HepG2 (cell line): ENCODE measurements at regions not wholly inside any gene's neighbourhood (a gene's known extent, or its start where the extent isn't known, plus 50 kb on each side); places are given as distances from the start of the nearest gene placed in this dataset.

Source experiments
- ATAC-seq: fragments of 200-7000 bp; cut with Tn5 transposase; 3 replicates; pipeline ENCODE4 v1.9.1; 2020; ENCODE audit warnings: mild to moderate bottlenecking, moderate library complexity
- BruUV-seq: library from RNA; stranded (reverse); fragments of 400-500 nt; replicated peaks from 2 replicates; lab custom pipeline; 2021; lab: Mats Ljungman, UMichigan
- CTCF ChIA-PET: fragments of 300-600 bp; formaldehyde crosslinking; extraction: SDS; loops from one replicate; lab custom pipeline; 2021; ENCODE audit warnings: low total read pairs, inconsistent platforms, low intra/inter-chr PET ratio; lab: Yijun Ruan, JAX
- POLR2A ChIA-PET: fragments of 350-600 bp; sonication (Branson Sonifier 250); formaldehyde crosslinking; loops from one replicate; lab custom pipeline; 2020; ENCODE audit warnings: antibody characterized with exemption, inconsistent platforms; lab: Yijun Ruan, JAX
- DNase-seq: peaks from one replicate; pipeline ENCODE4 v3.0.0-alpha.2; 2015; ENCODE audit warnings: low spot score
- FAIRE-seq: peaks from 3 replicates; lab custom pipeline; 2011; peaks lifted over from hg19 to GRCh38; lab: Jason Lieb, UNC
- H2AFZ ChIP-seq: one replicate; pipeline ENCODE4 v1.6.1; 2011; ENCODE audit warnings: low read length, inconsistent platforms
- H3K27ac ChIP-seq: fragments of 300-600 bp; 3 replicates; pipeline ENCODE4 v1.8.0; 2011; ENCODE audit warnings: mixed run types, mild to moderate bottlenecking, mixed read lengths, low read length, inconsistent platforms; ENCODE audit not compliant: insufficient read depth; ENCODE audit errors: extremely low read length
- H3K27me3 ChIP-seq, 2 experiments: fragments of 200-600 bp in 1 of 2; 2 replicates in 1 of 2; 3 replicates in 1 of 2; pipeline versions ENCODE4 v1.6.0 to v1.8.0; 2011; ENCODE audit warnings: low read length in 2 of 2, mild to moderate bottlenecking in 2 of 2, moderate library complexity in 2 of 2, inconsistent platforms in 1 of 2; ENCODE audit not compliant: insufficient read depth in 2 of 2, control insufficient read depth in 1 of 2
- H3K36me3 ChIP-seq, 2 experiments: fragments of 200-600 bp in 1 of 2; replicated peaks in 1 of 2; 2 replicates in 1 of 2; 3 replicates in 1 of 2; pipeline versions ENCODE4 v1.5.1 to v1.8.0; 2011; ENCODE audit warnings: low read length in 2 of 2, inconsistent platforms in 1 of 2; ENCODE audit not compliant: insufficient read depth in 2 of 2, control insufficient read depth in 1 of 2
- H3K4me1 ChIP-seq: 2 replicates; pipeline ENCODE4 v1.5.1; 2012; ENCODE audit warnings: low read length, inconsistent platforms; ENCODE audit not compliant: insufficient read depth
- H3K4me2 ChIP-seq: 2 replicates; pipeline ENCODE4 v1.6.0; 2011; ENCODE audit warnings: low read depth, low read length, inconsistent platforms
- H3K4me3 ChIP-seq, 3 experiments: fragments of 200-600 bp in 1 of 3; sonication (generic), shearing (Covaris generic) in 1 of 3; replicated peaks in 1 of 3; 2 replicates each; pipeline ENCODE4 v1.5.1; 2011 to 2016; ENCODE audit warnings: low read length in 3 of 3, inconsistent platforms in 2 of 3, low read depth in 2 of 3, mild to moderate bottlenecking in 2 of 3, control low read depth in 1 of 3, mixed read lengths in 1 of 3; ENCODE audit not compliant: insufficient read depth in 1 of 3
- H3K79me2 ChIP-seq: one replicate; pipeline ENCODE4 v1.6.1; 2011; ENCODE audit warnings: low read length, inconsistent platforms; ENCODE audit not compliant: insufficient read depth
- H3K9ac ChIP-seq: 2 replicates; pipeline ENCODE4 v1.6.0; 2011; ENCODE audit warnings: mild to moderate bottlenecking, low read depth, low read length, inconsistent platforms; ENCODE audit not compliant: insufficient read depth
- H3K9me3 ChIP-seq: 2 replicates; pipeline ENCODE4 v1.5.1; 2012; ENCODE audit warnings: mild to moderate bottlenecking, low read length
- H4K20me1 ChIP-seq: 2 replicates; pipeline ENCODE4 v1.6.0; 2011; ENCODE audit warnings: inconsistent platforms, mild to moderate bottlenecking, low read length, moderate library complexity; ENCODE audit not compliant: insufficient read depth
- ATAD3A ChIP-seq: sonication (generic); formaldehyde crosslinking; IDR thresholded peaks from 2 replicates; pipeline ENCODE4 v1.4.0; 2020; ENCODE audit warnings: missing genetic modification reagents
- HMG20B ChIP-seq: conservative IDR thresholded peaks from 2 replicates; pipeline ENCODE4 v1.6.1; 2016; ENCODE audit warnings: missing genetic modification reagents, missing compliant biosample characterization
- KMT2A ChIP-seq: sonication (generic); formaldehyde crosslinking; IDR thresholded peaks from 2 replicates; pipeline ENCODE4 v1.4.0; 2020; ENCODE audit warnings: missing genetic modification reagents
- MIER2 ChIP-seq: IDR thresholded peaks from 2 replicates; pipeline ENCODE4 v1.6.1; 2016; ENCODE audit warnings: missing biosample characterization, missing genetic modification reagents
- MTA1 ChIP-seq: sonication (generic); formaldehyde crosslinking; IDR thresholded peaks from 2 replicates; pipeline ENCODE4 v1.4.0; 2020; ENCODE audit warnings: missing genetic modification reagents, mild to moderate bottlenecking, borderline replicate concordance
- SRSF9 ChIP-seq: fragments of 200-400 bp; formaldehyde crosslinking; IDR thresholded peaks from 2 replicates; pipeline ENCODE4 v1.6.1; 2018; ENCODE audit warnings: borderline replicate concordance, mild to moderate bottlenecking, low read depth, low read length; ENCODE audit not compliant: insufficient read depth, poor library complexity, severe bottlenecking
- ZNF564 ChIP-seq: sonication (generic); formaldehyde crosslinking; IDR thresholded peaks from 2 replicates; pipeline ENCODE4 v1.8.1; 2023; ENCODE audit warnings: mild to moderate bottlenecking, missing genetic modification reagents
- ZNF652 ChIP-seq: IDR thresholded peaks from 2 replicates; pipeline ENCODE4 v1.6.1; 2016; ENCODE audit warnings: low read depth, borderline replicate concordance
- WGBS: methylation state at CpG from one replicate; pipeline ENCODE4 v1.1.6; 2017; ENCODE audit warnings: low lambda C conversion rate; 5-methylcytosine and 5-hydroxymethylcytosine counted together
- in situ Hi-C: cut with HindIII; loops from 2 replicates; pipeline ENCODE4 v1.10.0; 2017; ENCODE audit warnings: low pct_unique_long_range_greater_than_20kb; ENCODE audit not compliant: extremely low pct_ligation_motif_present
- intact Hi-C: fragments of 100-400 bp; cut with micrococcal nuclease; formaldehyde crosslinking; loops from one replicate; pipeline ENCODE4 v1.10.0; 2022; ENCODE audit not compliant: unreplicated experiment
- TF ChIP-seq, protein P1 (sequence below): sonication (generic); formaldehyde crosslinking; IDR thresholded peaks from 2 replicates; pipeline ENCODE4 v1.5.0; 2020; ENCODE audit warnings: mild to moderate bottlenecking, missing genetic modification reagents, borderline replicate concordance
- TF ChIP-seq, protein P2 (sequence below), 2 experiments: sonication (generic) in 1 of 2; formaldehyde crosslinking in 1 of 2; IDR thresholded peaks; 2 replicates each; pipeline versions ENCODE4 v1.4.0 to v1.6.1; 2016 to 2020; ENCODE audit warnings: borderline replicate concordance in 1 of 2, low read depth in 1 of 2, mild to moderate bottlenecking in 1 of 2, missing genetic modification reagents in 1 of 2

DNA sequence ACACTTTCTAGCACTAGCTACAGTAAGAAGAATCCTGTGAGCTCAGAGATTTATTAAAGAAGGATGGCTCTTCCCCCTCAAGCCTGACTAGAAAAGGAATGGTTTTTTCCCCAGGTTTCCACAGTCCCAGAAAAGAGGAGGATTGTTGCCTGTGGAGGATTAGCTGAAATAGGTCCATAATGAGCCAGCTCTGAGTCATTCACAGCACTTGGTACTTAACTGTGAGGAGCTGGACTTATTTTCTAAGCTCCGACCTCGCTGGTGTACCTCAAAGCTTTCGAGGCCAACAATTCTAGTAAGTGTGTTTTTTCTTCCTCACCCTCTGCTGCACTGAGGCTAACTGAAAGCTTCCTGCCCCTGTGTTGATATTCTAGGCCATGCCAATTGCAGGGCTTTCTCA, 222.5 kb upstream of the IL12B start:
- no peak for FAIRE-seq
- Histone ChIP-seq H3K27me3 (no peaks in the 10 kb centered on the region), H3K79me2 (no peaks in the 10 kb centered on the region), H3K9me3 (no peaks in the 10 kb centered on the region), H2AFZ (no peak overlapping the region), H4K20me1 (no peaks in the 10 kb centered on the region), H3K4me3 (no peak overlapping the region), H3K9ac (no peak overlapping the region), H3K27ac (no peak overlapping the region), H3K36me3 (no peaks in the 10 kb centered on the region), H3K4me1 (no peaks in the 10 kb centered on the region), H3K4me2 (no peak overlapping the region)
- POLR2A ChIA-PET = no interaction called here
- WGBS = 0% methylated on average over 2 of the region's 3 CpGs
- in situ Hi-C loops (no loop called here), intact Hi-C loops (no loop called here)
- BruUV-seq = no TSS peak
- no peak for ATAC-seq
- no peak for DNase-seq
- CTCF ChIA-PET = no interaction called here
- TF ChIP-seq KMT2A (CRISPR knock-in tag) = no peak
- TF ChIP-seq MTA1 (CRISPR knock-in tag) = no peak
- no peak for TF ChIP-seq MIER2 (CRISPR knock-in tag)
- TF ChIP-seq, protein P1, sequence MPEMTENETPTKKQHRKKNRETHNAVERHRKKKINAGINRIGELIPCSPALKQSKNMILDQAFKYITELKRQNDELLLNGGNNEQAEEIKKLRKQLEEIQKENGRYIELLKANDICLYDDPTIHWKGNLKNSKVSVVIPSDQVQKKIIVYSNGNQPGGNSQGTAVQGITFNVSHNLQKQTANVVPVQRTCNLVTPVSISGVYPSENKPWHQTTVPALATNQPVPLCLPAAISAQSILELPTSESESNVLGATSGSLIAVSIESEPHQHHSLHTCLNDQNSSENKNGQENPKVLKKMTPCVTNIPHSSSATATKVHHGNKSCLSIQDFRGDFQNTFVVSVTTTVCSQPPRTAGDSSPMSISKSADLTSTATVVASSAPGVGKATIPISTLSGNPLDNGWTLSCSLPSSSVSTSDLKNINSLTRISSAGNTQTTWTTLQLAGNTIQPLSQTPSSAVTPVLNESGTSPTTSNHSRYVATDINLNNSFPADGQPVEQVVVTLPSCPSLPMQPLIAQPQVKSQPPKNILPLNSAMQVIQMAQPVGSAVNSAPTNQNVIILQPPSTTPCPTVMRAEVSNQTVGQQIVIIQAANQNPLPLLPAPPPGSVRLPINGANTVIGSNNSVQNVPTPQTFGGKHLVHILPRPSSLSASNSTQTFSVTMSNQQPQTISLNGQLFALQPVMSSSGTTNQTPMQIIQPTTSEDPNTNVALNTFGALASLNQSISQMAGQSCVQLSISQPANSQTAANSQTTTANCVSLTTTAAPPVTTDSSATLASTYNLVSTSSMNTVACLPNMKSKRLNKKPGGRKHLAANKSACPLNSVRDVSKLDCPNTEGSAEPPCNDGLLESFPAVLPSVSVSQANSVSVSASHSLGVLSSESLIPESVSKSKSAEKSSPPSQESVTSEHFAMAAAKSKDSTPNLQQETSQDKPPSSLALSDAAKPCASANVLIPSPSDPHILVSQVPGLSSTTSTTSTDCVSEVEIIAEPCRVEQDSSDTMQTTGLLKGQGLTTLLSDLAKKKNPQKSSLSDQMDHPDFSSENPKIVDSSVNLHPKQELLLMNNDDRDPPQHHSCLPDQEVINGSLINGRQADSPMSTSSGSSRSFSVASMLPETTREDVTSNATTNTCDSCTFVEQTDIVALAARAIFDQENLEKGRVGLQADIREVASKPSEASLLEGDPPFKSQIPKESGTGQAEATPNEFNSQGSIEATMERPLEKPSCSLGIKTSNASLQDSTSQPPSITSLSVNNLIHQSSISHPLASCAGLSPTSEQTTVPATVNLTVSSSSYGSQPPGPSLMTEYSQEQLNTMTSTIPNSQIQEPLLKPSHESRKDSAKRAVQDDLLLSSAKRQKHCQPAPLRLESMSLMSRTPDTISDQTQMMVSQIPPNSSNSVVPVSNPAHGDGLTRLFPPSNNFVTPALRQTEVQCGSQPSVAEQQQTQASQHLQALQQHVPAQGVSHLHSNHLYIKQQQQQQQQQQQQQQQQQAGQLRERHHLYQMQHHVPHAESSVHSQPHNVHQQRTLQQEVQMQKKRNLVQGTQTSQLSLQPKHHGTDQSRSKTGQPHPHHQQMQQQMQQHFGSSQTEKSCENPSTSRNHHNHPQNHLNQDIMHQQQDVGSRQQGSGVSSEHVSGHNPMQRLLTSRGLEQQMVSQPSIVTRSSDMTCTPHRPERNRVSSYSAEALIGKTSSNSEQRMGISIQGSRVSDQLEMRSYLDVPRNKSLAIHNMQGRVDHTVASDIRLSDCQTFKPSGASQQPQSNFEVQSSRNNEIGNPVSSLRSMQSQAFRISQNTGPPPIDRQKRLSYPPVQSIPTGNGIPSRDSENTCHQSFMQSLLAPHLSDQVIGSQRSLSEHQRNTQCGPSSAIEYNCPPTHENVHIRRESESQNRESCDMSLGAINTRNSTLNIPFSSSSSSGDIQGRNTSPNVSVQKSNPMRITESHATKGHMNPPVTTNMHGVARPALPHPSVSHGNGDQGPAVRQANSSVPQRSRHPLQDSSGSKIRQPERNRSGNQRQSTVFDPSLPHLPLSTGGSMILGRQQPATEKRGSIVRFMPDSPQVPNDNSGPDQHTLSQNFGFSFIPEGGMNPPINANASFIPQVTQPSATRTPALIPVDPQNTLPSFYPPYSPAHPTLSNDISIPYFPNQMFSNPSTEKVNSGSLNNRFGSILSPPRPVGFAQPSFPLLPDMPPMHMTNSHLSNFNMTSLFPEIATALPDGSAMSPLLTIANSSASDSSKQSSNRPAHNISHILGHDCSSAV = no peak
- TF ChIP-seq ATAD3A (CRISPR knock-in tag) = no peak
- TF ChIP-seq SRSF9 = no peak
- TF ChIP-seq ZNF652 (CRISPR knock-in tag) = no peak
- no peak for TF ChIP-seq ZNF564 (CRISPR knock-in tag)
- TF ChIP-seq, protein P2, sequence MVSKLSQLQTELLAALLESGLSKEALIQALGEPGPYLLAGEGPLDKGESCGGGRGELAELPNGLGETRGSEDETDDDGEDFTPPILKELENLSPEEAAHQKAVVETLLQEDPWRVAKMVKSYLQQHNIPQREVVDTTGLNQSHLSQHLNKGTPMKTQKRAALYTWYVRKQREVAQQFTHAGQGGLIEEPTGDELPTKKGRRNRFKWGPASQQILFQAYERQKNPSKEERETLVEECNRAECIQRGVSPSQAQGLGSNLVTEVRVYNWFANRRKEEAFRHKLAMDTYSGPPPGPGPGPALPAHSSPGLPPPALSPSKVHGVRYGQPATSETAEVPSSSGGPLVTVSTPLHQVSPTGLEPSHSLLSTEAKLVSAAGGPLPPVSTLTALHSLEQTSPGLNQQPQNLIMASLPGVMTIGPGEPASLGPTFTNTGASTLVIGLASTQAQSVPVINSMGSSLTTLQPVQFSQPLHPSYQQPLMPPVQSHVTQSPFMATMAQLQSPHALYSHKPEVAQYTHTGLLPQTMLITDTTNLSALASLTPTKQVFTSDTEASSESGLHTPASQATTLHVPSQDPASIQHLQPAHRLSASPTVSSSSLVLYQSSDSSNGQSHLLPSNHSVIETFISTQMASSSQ (IDR thresholded peaks at IDR 0.05; ENCODE audit: low read depth) = no peak
- TF ChIP-seq, protein P2 (CRISPR knock-in tag; IDR thresholded peaks at IDR 0.05; ENCODE audit: borderline replicate concordance) = no peak
- no peak for TF ChIP-seq HMG20B (CRISPR knock-in tag)
